ENCODE measurements at regions not wholly inside any gene's neighbourhood (a gene's known extent, or its start where the extent isn't known, plus 50 kb on each side); places are given as distances from the start of the nearest gene placed in this dataset.
A peak's percentile ranks its signal among the peaks of the same experiment; 100 is the strongest.

- 55 to 67% methylated on average over 2 of the region's 2 CpGs for WGBS, 2 donors
- no peak overlapping the region for H3K4me3 ChIP-seq (ENCODE audit: low read depth, poor library complexity, severe bottlenecking)
- intact Hi-C loops (cut with DNase I; ENCODE audit: low total_unique reads): no loop called here
Observed at GRCh38 chr9:103991001-103991400, 103.1 kb upstream of the SMC2 start.

GRCh38 chr9:103991698-103992097 lies 102.4 kb upstream of the SMC2 start:
- intact Hi-C loops (cut with DNase I; ENCODE audit: low total_unique reads): no loop called here
- DNase-seq (ENCODE audit: low spot score in 2 of 2): no peak
- H3K4me3 ChIP-seq (ENCODE audit: low read depth, poor library complexity, severe bottlenecking): no peak overlapping the region
- 51 to 54% methylated on average over 1 of the region's 1 CpG for WGBS, 2 donors
- no peak for TF ChIP-seq POLR2A (IDR thresholded peaks at IDR 0.05)
- TF ChIP-seq CTCF (IDR thresholded peaks at IDR 0.05): no peak

More at GRCh38 chr9:103991001-103991400, 103.1 kb upstream of the SMC2 start:
- no peak for DNase-seq (ENCODE audit: low spot score in 2 of 2)
- no peak for TF ChIP-seq CTCF (IDR thresholded peaks at IDR 0.05)
- TF ChIP-seq POLR2A (IDR thresholded peaks at IDR 0.05): no peak

GRCh38 chr9:103992938-103993579 lies 101.0 kb upstream of the SMC2 start:
- H3K4me3 ChIP-seq (ENCODE audit: low read depth, poor library complexity, severe bottlenecking): no peak overlapping the region
- DNase-seq (ENCODE audit: low spot score in 2 of 2): no peak
- TF ChIP-seq POLR2A (IDR thresholded peaks at IDR 0.05): no peak
- no peak for TF ChIP-seq CTCF (IDR thresholded peaks at IDR 0.05)
- 50 to 59% methylated on average over 3 of the region's 3 CpGs for WGBS, 2 donors
- intact Hi-C loops (cut with DNase I; ENCODE audit: low total_unique reads): no loop called here

GRCh38 chr9:103997856-103998370 lies 96.2 kb upstream of the SMC2 start:
- WGBS, 2 donors: 57 to 60% methylated on average over 3 of the region's 3 CpGs
- DNase-seq (ENCODE audit: low spot score in 2 of 2): no peak
- TF ChIP-seq CTCF (IDR thresholded peaks at IDR 0.05) (no peak), POLR2A (IDR thresholded peaks at IDR 0.05) (no peak)
- no peak overlapping the region for H3K4me3 ChIP-seq (ENCODE audit: low read depth, poor library complexity, severe bottlenecking)
- intact Hi-C loops (cut with DNase I; ENCODE audit: low total_unique reads): no loop called here

- intact Hi-C loops (cut with DNase I; ENCODE audit: low total_unique reads): no loop called here
Observed at GRCh38 chr9:103999375-104000062, 94.6 kb upstream of the SMC2 start.

More at GRCh38 chr9:103999375-104000062, 94.6 kb upstream of the SMC2 start:
- TF ChIP-seq POLR2A (IDR thresholded peaks at IDR 0.05): no peak
- TF ChIP-seq CTCF (IDR thresholded peaks at IDR 0.05): no peak
- no peak overlapping the region for H3K4me3 ChIP-seq (ENCODE audit: low read depth, poor library complexity, severe bottlenecking)
- 95 to 97% methylated on average over 40 of the region's 40 CpGs for WGBS, 2 donors
- peak in 1 of 2 donors; percentile 80 for DNase-seq (ENCODE audit: low spot score in 2 of 2)

Data from lower leg skin (tissue), 4 donors.